Osteocyte (in vitro differentiated cells): ENCODE measurements at regions not wholly inside any gene's neighbourhood (a gene's known extent, or its start where the extent isn't known, plus 50 kb on each side); places are given as distances from the start of the nearest gene placed in this dataset.

Source experiments
- DNase-seq: peaks from one replicate; pipeline ENCODE4 v3.0.0; 2021; ENCODE audit warnings: mixed read lengths; ENCODE audit not compliant: unreplicated experiment; ENCODE audit errors: extremely low spot score
- H3K27ac Mint-ChIP-seq: one replicate; pipeline ENCODE4 v1.8.0; 2021; ENCODE audit warnings: mild to moderate bottlenecking, mixed read lengths; ENCODE audit not compliant: unreplicated experiment
- H3K27me3 Mint-ChIP-seq: one replicate; pipeline ENCODE4 v1.8.0; 2021; ENCODE audit warnings: mixed read lengths; ENCODE audit not compliant: unreplicated experiment
- H3K36me3 Mint-ChIP-seq: one replicate; pipeline ENCODE4 v1.8.0; 2021; ENCODE audit warnings: mixed read lengths; ENCODE audit not compliant: unreplicated experiment
- H3K4me1 Mint-ChIP-seq: one replicate; pipeline ENCODE4 v1.8.0; 2021; ENCODE audit warnings: mixed read lengths; ENCODE audit not compliant: unreplicated experiment
- H3K4me3 Mint-ChIP-seq: one replicate; pipeline ENCODE4 v1.8.0; 2021; ENCODE audit warnings: mild to moderate bottlenecking, moderate library complexity, mixed read lengths; ENCODE audit not compliant: unreplicated experiment
- H3K9me3 Mint-ChIP-seq: one replicate; pipeline ENCODE4 v1.8.0; 2021; ENCODE audit warnings: mixed read lengths; ENCODE audit not compliant: unreplicated experiment
- TF ChIP-seq, protein P1 (sequence below): fragments of 200-600 bp; sonication (generic); IDR thresholded peaks from 2 replicates; pipeline ENCODE4 v1.5.0; 2021; ENCODE audit warnings: antibody characterized with exemption, mild to moderate bottlenecking, moderate library complexity

DNA sequence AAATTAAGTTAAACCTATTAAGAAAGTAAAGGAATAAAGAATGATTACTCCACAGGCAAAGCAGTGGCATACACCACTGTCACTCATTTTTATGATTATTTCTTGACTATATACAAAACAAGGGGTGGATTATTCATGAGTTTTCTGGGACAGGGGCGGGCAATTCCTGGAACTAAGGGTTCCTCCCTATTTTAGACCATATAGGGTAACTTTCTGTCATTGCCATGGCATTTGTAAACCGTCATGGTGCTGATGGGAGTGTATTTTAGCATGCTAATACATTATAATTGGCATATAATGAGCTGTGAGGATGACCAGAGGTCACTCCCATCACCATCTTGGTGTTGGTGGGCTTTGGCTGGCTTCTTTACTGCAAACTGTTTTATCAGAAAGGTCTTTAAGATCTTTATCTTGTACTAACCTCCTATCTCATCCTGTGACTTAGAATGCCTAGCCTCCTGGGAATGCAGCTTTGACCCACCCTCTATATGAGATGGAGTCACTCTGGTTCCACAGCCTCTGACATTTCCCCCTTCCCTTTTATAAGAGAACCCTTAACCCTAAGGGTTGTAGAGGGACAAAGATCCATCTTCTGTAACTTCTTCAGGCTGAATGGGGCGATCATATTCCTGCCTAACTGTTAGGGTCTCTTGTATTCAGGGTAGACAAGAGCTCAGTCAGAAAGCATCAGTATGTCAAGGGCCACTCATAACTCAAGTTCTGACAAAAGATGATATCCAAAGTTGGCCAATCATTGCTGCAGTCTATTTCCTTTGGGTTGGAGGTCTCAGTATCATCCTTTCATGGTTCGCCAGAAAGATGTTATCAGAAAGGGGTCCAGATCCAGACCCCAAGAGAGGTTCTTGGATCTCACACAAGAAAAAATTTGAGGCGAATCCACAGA lies 79.5 kb upstream of the LIPC start:
- Mint-ChIP-seq H3K36me3 (no peaks in the 10 kb centered on the region), H3K27me3 (peaks cover 20% of the 10 kb centered on the region), H3K4me1 (no peaks in the 10 kb centered on the region), H3K9me3 (no peaks in the 10 kb centered on the region), H3K27ac (no peak overlapping the region), H3K4me3 (no peak overlapping the region)
- no peak for DNase-seq
- TF ChIP-seq, protein P1, sequence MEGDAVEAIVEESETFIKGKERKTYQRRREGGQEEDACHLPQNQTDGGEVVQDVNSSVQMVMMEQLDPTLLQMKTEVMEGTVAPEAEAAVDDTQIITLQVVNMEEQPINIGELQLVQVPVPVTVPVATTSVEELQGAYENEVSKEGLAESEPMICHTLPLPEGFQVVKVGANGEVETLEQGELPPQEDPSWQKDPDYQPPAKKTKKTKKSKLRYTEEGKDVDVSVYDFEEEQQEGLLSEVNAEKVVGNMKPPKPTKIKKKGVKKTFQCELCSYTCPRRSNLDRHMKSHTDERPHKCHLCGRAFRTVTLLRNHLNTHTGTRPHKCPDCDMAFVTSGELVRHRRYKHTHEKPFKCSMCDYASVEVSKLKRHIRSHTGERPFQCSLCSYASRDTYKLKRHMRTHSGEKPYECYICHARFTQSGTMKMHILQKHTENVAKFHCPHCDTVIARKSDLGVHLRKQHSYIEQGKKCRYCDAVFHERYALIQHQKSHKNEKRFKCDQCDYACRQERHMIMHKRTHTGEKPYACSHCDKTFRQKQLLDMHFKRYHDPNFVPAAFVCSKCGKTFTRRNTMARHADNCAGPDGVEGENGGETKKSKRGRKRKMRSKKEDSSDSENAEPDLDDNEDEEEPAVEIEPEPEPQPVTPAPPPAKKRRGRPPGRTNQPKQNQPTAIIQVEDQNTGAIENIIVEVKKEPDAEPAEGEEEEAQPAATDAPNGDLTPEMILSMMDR: no peak

- H3K4me3 Mint-ChIP-seq: no peak overlapping the region
- no peak overlapping the region for H3K27ac Mint-ChIP-seq
- peaks cover 22% of the 10 kb centered on the region for H3K27me3 Mint-ChIP-seq
- TF ChIP-seq, protein P1: no peak
- H3K4me1 Mint-ChIP-seq: peaks cover under 1% of the 10 kb centered on the region
- no peaks in the 10 kb centered on the region for H3K9me3 Mint-ChIP-seq
- DNase-seq: no peak
- no peaks in the 10 kb centered on the region for H3K36me3 Mint-ChIP-seq
These were observed 76.3 kb upstream of the LIPC start for GRCh38 chr15:58355382-58355971.

DNA sequence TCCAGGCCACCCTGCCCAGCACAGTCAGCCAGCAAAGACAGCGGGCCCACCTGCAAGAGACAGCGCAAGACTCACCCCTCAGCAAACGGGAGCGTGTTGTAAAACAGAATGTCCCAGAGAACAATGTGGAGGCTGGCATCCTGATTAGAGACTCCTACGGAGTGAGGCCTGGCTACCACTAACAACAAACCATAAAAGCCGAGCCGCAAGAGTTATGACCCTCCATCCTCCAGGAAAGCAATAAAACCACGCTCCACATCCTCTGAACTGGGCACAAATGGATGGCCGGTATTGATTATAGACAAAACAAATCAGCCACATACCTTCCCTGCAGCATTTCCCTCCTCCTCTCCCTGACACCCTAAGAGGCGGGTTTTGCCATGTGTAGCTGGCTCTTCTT lies 75.8 kb upstream of the LIPC start:
- Mint-ChIP-seq H3K27me3 (peaks cover 22% of the 10 kb centered on the region), H3K36me3 (no peaks in the 10 kb centered on the region), H3K4me3 (no peak overlapping the region), H3K27ac (no peak overlapping the region), H3K4me1 (peaks cover 5% of the 10 kb centered on the region), H3K9me3 (no peaks in the 10 kb centered on the region)
- TF ChIP-seq, protein P1: no peak
- no peak for DNase-seq

- H3K27ac Mint-ChIP-seq: no peak overlapping the region
- no peaks in the 10 kb centered on the region for H3K36me3 Mint-ChIP-seq
- no peak for DNase-seq
- no peak overlapping the region for H3K4me3 Mint-ChIP-seq
- TF ChIP-seq, protein P1: no peak
- H3K27me3 Mint-ChIP-seq: peaks cover 20% of the 10 kb centered on the region
- H3K4me1 Mint-ChIP-seq: peaks cover 22% of the 10 kb centered on the region
- H3K9me3 Mint-ChIP-seq: no peaks in the 10 kb centered on the region
These were observed 74.0 kb upstream of the LIPC start for GRCh38 chr15:58357529-58358476.
